ENCODE measurements at regions not wholly inside any gene's neighbourhood (a gene's known extent, or its start where the extent isn't known, plus 50 kb on each side); places are given as distances from the start of the nearest gene placed in this dataset.

DNA sequence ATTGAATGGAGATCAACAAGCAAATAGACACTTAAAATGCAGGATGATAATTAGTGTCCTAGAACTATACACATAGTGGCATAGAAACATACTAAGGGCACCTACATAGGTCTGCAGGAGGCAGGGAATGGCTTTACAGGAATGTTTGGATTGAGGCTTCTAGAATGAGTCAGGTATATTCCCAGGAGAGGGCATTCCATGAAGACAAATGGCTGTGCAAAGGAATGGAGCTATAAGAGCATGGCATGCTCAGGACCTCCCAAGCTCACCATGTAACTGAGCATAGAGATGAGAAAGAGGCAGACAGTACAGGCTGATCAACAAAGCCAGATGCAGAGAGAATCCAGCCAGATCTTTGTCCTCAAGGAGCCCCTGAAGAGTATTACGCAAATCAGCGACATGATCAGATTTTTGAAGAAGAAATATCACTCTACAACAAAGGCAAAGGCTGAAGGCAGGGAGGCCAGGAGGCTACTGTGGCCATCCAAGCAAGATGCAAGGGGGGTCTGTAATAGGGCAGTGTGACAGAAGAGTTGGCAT is 211.1 kb upstream of the MTNR1B start:
- Mint-ChIP-seq H3K27me3 (ENCODE audit: unreplicated experiment) (peaks cover 5% of the 10 kb centered on the region), H3K4me3 (ENCODE audit: unreplicated experiment) (no peak overlapping the region), H3K4me1 (ENCODE audit: unreplicated experiment) (peaks cover 8% of the 10 kb centered on the region), H3K9me3 (ENCODE audit: unreplicated experiment) (no peaks in the 10 kb centered on the region), H3K36me3 (ENCODE audit: low read depth, unreplicated experiment) (no peaks in the 10 kb centered on the region), H3K27ac (ENCODE audit: unreplicated experiment) (no peak overlapping the region)
- no peak for TF ChIP-seq CTCF (IDR thresholded peaks at IDR 0.05; ENCODE audit: unreplicated experiment)
- no peak for DNase-seq (ENCODE audit: low spot score)

GRCh38 chr11:92759571-92760214 is 209.8 kb upstream of the MTNR1B start:
- Mint-ChIP-seq H3K4me3 (ENCODE audit: unreplicated experiment) (no peak overlapping the region), H3K9me3 (ENCODE audit: unreplicated experiment) (no peaks in the 10 kb centered on the region), H3K27me3 (ENCODE audit: unreplicated experiment) (peaks cover 5% of the 10 kb centered on the region), H3K36me3 (ENCODE audit: low read depth, unreplicated experiment) (no peaks in the 10 kb centered on the region), H3K4me1 (ENCODE audit: unreplicated experiment) (peaks cover 19% of the 10 kb centered on the region), H3K27ac (ENCODE audit: unreplicated experiment) (no peak overlapping the region)
- no peak for DNase-seq (ENCODE audit: low spot score)
- TF ChIP-seq CTCF (IDR thresholded peaks at IDR 0.05; ENCODE audit: unreplicated experiment) = no peak

DNA sequence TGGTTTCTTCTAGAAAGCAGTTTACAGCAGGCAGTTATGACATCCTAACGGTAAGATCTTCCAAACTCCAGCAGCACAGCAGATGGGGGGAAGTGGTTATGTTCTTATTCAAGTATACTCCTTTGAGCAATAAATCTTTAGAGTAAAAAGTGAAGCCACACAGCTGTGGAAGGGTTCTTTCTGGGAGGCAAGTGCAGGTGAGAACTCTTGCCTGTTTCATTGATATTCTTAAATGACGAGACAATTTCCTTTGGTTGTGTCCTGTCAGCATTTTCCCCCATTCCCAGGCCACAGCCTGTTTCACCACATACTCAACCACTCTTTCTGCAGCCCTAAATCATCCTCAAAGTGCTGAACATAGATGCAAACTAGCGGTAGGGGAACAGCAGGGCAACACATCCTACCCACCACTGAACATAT is 207.3 kb upstream of the MTNR1B start:
- peaks cover 40% of the 10 kb centered on the region for H3K4me1 Mint-ChIP-seq (ENCODE audit: unreplicated experiment)
- no peak for TF ChIP-seq CTCF (IDR thresholded peaks at IDR 0.05; ENCODE audit: unreplicated experiment)
- DNase-seq (ENCODE audit: low spot score) = no peak
- H3K27me3 Mint-ChIP-seq (ENCODE audit: unreplicated experiment) = peaks cover 11% of the 10 kb centered on the region
- H3K36me3 Mint-ChIP-seq (ENCODE audit: low read depth, unreplicated experiment) = no peaks in the 10 kb centered on the region
- no peaks in the 10 kb centered on the region for H3K9me3 Mint-ChIP-seq (ENCODE audit: unreplicated experiment)
- H3K27ac Mint-ChIP-seq (ENCODE audit: unreplicated experiment) = peak overlapping the region; percentile 21
- no peak overlapping the region for H3K4me3 Mint-ChIP-seq (ENCODE audit: unreplicated experiment)

GRCh38 chr11:92763336-92763735 is 206.1 kb upstream of the MTNR1B start:
- no peaks in the 10 kb centered on the region for H3K9me3 Mint-ChIP-seq (ENCODE audit: unreplicated experiment)
- no peak for DNase-seq (ENCODE audit: low spot score)
- TF ChIP-seq CTCF (IDR thresholded peaks at IDR 0.05; ENCODE audit: unreplicated experiment) = no peak
- H3K4me1 Mint-ChIP-seq (ENCODE audit: unreplicated experiment) = peaks cover 51% of the 10 kb centered on the region
- peaks cover 10% of the 10 kb centered on the region for H3K27me3 Mint-ChIP-seq (ENCODE audit: unreplicated experiment)
- no peak overlapping the region for H3K4me3 Mint-ChIP-seq (ENCODE audit: unreplicated experiment)
- peak overlapping the region; percentile 27 for H3K27ac Mint-ChIP-seq (ENCODE audit: unreplicated experiment)
- H3K36me3 Mint-ChIP-seq (ENCODE audit: low read depth, unreplicated experiment) = no peaks in the 10 kb centered on the region

DNA sequence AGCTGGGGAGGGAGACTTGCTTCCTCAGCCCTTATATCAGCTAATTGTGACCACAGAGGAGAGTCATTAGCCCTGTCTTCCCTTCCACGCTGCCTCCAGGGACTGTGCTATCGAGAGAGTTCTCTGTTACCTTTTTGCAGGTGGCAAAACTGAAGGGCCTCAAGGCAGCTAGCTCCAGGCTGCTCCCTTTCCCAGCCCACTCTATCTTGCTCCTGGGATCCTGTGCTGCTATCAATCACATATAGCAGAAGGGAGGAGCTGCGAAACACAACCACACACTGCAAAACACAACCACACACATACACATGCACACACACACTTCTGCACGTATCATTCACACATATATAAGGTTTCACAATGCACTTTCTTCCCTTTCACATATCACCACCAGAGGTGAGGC is 205.3 kb upstream of the MTNR1B start:
- Mint-ChIP-seq H3K4me3 (ENCODE audit: unreplicated experiment) (no peak overlapping the region), H3K27ac (ENCODE audit: unreplicated experiment) (peak overlapping the region; percentile 74), H3K4me1 (ENCODE audit: unreplicated experiment) (peaks cover 58% of the 10 kb centered on the region), H3K36me3 (ENCODE audit: low read depth, unreplicated experiment) (no peaks in the 10 kb centered on the region), H3K27me3 (ENCODE audit: unreplicated experiment) (peaks cover 7% of the 10 kb centered on the region), H3K9me3 (ENCODE audit: unreplicated experiment) (no peaks in the 10 kb centered on the region)
- DNase-seq (ENCODE audit: low spot score) = no peak
- no peak for TF ChIP-seq CTCF (IDR thresholded peaks at IDR 0.05; ENCODE audit: unreplicated experiment)

All from endothelial cell (in vitro differentiated cells).